SK-N-SH treated with all-trans-retinoic acid at 6 μM for 48 hours (cell line): ENCODE measurements at regions not wholly inside any gene's neighbourhood (a gene's known extent, or its start where the extent isn't known, plus 50 kb on each side); places are given as distances from the start of the nearest gene placed in this dataset.

Experiments used
- CSDC2 ChIP-seq: fragments of 250-450 bp; sonication (Bioruptor Pico); IDR thresholded peaks from 2 replicates; pipeline ENCODE4 v1.5.0; 2020; ENCODE audit warnings: mild to moderate bottlenecking, moderate library complexity
- GLIS3 ChIP-seq: fragments of 250-450 bp; sonication (Bioruptor Pico); IDR thresholded peaks from 2 replicates; pipeline ENCODE4 v1.5.0; 2020; ENCODE audit warnings: mild to moderate bottlenecking, moderate library complexity
- ISL1 ChIP-seq: fragments of 250-450 bp; sonication (Bioruptor Pico); IDR thresholded peaks from 2 replicates; pipeline ENCODE4 v2.1.2; 2022; ENCODE audit warnings: mild to moderate bottlenecking, moderate library complexity
- OSR1 ChIP-seq: fragments of 250-450 bp; sonication (Bioruptor Pico); IDR thresholded peaks from 2 replicates; pipeline ENCODE4 v1.8.0; 2022; ENCODE audit warnings: moderate library complexity, mild to moderate bottlenecking, inconsistent platforms
- PATZ1 ChIP-seq: fragments of 250-450 bp; sonication (Bioruptor Pico); IDR thresholded peaks from 2 replicates; pipeline ENCODE4 v1.8.0; 2020; ENCODE audit warnings: mild to moderate bottlenecking, moderate library complexity, borderline replicate concordance
- PPARA ChIP-seq: fragments of 250-450 bp; sonication (Bioruptor Pico); IDR thresholded peaks from 2 replicates; pipeline ENCODE4 v1.5.0; 2020; ENCODE audit warnings: mild to moderate bottlenecking, borderline replicate concordance
- TCF4 ChIP-seq: fragments of 250-450 bp; sonication (Bioruptor Pico); IDR thresholded peaks from 2 replicates; pipeline ENCODE4 v1.8.0; 2021; ENCODE audit warnings: mild to moderate bottlenecking, moderate library complexity, borderline replicate concordance
- TOX ChIP-seq: fragments of 250-450 bp; sonication (Bioruptor Pico); IDR thresholded peaks from 2 replicates; pipeline ENCODE4 v1.8.0; 2021; ENCODE audit warnings: mild to moderate bottlenecking, moderate library complexity, borderline replicate concordance
- ZFP3 ChIP-seq: fragments of 250-450 bp; sonication (Bioruptor Pico); IDR thresholded peaks from 2 replicates; pipeline ENCODE4 v1.5.0; 2020; ENCODE audit warnings: mild to moderate bottlenecking, moderate library complexity
- ZNF8 ChIP-seq: fragments of 450-650 bp; formaldehyde crosslinking; IDR thresholded peaks from 2 replicates; pipeline ENCODE4 v1.5.0; 2020; ENCODE audit warnings: mild to moderate bottlenecking, moderate library complexity
- TF ChIP-seq, protein P1 (sequence below): fragments of 250-450 bp; sonication (Bioruptor Pico); IDR thresholded peaks from 2 replicates; pipeline ENCODE4 v1.5.1; 2020; ENCODE audit warnings: low read depth, mild to moderate bottlenecking, moderate library complexity

DNA sequence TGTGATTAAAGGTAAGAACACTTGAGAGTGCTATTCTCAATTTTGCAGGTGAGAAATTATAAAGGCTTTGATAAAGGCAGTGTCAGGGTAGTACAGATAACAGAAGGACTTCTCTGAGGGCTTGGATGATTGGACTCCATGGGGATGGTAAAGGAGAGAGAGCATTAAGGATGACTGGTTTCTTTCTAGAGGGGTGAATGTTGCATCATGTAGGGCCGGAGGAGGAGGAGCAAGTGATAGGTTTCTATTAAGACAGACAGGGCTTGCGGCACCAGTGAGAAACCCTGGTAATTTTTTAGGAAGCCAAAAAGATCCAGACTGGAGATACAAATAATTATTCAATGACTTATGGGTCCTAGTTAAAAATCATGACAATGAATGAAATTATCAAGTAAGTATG is 230.7 kb upstream of the MME start:
- no peak for TF ChIP-seq OSR1
- TF ChIP-seq PATZ1, result no peak
- no peak for TF ChIP-seq CSDC2
- TF ChIP-seq ZFP3 (CRISPR knock-in tag), result no peak
- TF ChIP-seq, protein P1, sequence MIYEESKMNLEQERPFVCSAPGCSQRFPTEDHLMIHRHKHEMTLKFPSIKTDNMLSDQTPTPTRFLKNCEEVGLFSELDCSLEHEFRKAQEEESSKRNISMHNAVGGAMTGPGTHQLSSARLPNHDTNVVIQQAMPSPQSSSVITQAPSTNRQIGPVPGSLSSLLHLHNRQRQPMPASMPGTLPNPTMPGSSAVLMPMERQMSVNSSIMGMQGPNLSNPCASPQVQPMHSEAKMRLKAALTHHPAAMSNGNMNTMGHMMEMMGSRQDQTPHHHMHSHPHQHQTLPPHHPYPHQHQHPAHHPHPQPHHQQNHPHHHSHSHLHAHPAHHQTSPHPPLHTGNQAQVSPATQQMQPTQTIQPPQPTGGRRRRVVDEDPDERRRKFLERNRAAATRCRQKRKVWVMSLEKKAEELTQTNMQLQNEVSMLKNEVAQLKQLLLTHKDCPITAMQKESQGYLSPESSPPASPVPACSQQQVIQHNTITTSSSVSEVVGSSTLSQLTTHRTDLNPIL (CRISPR knock-in tag), result no peak
- TF ChIP-seq TCF4, result no peak
- no peak for TF ChIP-seq PPARA (CRISPR knock-in tag)
- no peak for TF ChIP-seq TOX (CRISPR knock-in tag)
- TF ChIP-seq ISL1 (CRISPR knock-in tag), result no peak
- TF ChIP-seq ZNF8 (CRISPR knock-in tag), result no peak
- no peak for TF ChIP-seq GLIS3
